Upper lobe of left lung (tissue), 4 donors: ENCODE measurements at regions not wholly inside any gene's neighbourhood (a gene's known extent, or its start where the extent isn't known, plus 50 kb on each side); places are given as distances from the start of the nearest gene placed in this dataset.

Experiments used
- POLR2A ChIP-seq, 4 donors: fragments of 450-650 bp; IDR thresholded peaks; one replicate each; pipeline ENCODE4 v1.5.1; 2016 to 2017; ENCODE audit warnings: antibody characterized with exemption in 4 of 4, mild to moderate bottlenecking in 2 of 4
- TF ChIP-seq, protein P1 (sequence below), 6 experiments: fragments of 450-650 bp in 4 of 6; fragments of 200-600 bp in 2 of 6; sonication (generic) in 2 of 6; IDR thresholded peaks; one replicate each; pipeline ENCODE4 v1.5.1; 2016 to 2019; ENCODE audit warnings: antibody characterized with exemption in 6 of 6

DNA sequence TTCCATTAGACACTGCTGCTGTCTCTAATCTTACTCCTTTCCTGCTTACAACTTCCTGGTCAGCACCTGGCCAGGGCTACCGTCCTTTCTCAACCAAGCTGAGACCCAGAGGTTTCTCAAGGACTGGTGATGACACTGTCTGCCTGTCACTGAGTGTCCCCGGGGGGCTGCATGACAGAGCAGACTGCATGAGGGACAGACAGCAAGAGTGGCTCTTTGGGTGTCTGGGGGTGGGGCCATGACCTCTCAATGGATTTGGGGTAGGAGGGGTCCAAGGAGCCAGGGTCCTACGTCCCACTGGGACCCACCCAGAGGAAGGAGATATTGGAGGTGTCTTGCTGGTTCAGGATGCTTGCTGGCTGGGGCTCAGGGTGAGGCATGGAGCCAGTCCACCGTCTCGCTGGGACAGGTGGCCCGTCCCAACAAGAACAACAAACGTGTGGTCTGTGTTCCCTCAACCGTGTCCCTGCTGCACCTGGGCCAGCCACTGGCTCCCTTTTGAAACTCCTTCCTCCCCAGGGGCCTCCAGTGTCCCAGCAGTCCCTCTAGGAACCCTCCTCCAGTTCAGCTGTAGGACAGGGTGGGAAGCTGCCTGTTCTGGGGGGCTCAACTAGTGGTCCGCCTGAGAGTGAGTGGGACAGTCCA is 344.6 kb upstream of the AJAP1 start:
- TF ChIP-seq, protein P1, sequence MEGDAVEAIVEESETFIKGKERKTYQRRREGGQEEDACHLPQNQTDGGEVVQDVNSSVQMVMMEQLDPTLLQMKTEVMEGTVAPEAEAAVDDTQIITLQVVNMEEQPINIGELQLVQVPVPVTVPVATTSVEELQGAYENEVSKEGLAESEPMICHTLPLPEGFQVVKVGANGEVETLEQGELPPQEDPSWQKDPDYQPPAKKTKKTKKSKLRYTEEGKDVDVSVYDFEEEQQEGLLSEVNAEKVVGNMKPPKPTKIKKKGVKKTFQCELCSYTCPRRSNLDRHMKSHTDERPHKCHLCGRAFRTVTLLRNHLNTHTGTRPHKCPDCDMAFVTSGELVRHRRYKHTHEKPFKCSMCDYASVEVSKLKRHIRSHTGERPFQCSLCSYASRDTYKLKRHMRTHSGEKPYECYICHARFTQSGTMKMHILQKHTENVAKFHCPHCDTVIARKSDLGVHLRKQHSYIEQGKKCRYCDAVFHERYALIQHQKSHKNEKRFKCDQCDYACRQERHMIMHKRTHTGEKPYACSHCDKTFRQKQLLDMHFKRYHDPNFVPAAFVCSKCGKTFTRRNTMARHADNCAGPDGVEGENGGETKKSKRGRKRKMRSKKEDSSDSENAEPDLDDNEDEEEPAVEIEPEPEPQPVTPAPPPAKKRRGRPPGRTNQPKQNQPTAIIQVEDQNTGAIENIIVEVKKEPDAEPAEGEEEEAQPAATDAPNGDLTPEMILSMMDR (IDR thresholded peaks at IDR 0.05): no peak
- no peak for TF ChIP-seq POLR2A (IDR thresholded peaks at IDR 0.05)
